ENCODE measurements at regions not wholly inside any gene's neighbourhood (a gene's known extent, or its start where the extent isn't known, plus 50 kb on each side); places are given as distances from the start of the nearest gene placed in this dataset.
"Not testable (repeated sequence)": the region's sequence is repeated elsewhere in the genome, so short reads cannot be mapped to it uniquely, and the experiment has no call there.

GRCh38 chr2:89874810-89875595, 1183.5 kb downstream of the RPIA start:
- DNase-seq (ENCODE audit: low spot score): not testable (repeated sequence)

- DNase-seq (ENCODE audit: low spot score): not testable (repeated sequence)
Observed at GRCh38 chr2:89876445-89876844, 1185.0 kb downstream of the RPIA start.

- not testable (repeated sequence) for DNase-seq (ENCODE audit: low spot score)
Observed at GRCh38 chr2:89876878-89877277, 1185.4 kb downstream of the RPIA start.

GRCh38 chr2:89882880-89883279, 1191.4 kb downstream of the RPIA start:
- not testable (repeated sequence) for DNase-seq (ENCODE audit: low spot score)

GRCh38 chr2:89883624-89884023, 1192.2 kb downstream of the RPIA start:
- not testable (repeated sequence) for DNase-seq (ENCODE audit: low spot score)

GRCh38 chr2:89885071-89885470, 1193.6 kb downstream of the RPIA start:
- not testable (repeated sequence) for DNase-seq (ENCODE audit: low spot score)

GRCh38 chr2:89888693-89889092, 1197.2 kb downstream of the RPIA start:
- DNase-seq (ENCODE audit: low spot score): not testable (repeated sequence)

GRCh38 chr2:89890185-89890773, 1198.8 kb downstream of the RPIA start:
- DNase-seq (ENCODE audit: low spot score): not testable (repeated sequence)

- not testable (repeated sequence) for DNase-seq (ENCODE audit: low spot score)
Observed at GRCh38 chr2:89894988-89895387, 1203.5 kb downstream of the RPIA start.

- DNase-seq (ENCODE audit: low spot score): not testable (repeated sequence)
Observed at GRCh38 chr2:89895629-89896028, 1204.2 kb downstream of the RPIA start.

GRCh38 chr2:89927018-89927417, 1235.5 kb downstream of the RPIA start:
- not testable (repeated sequence) for DNase-seq (ENCODE audit: low spot score)

- not testable (repeated sequence) for DNase-seq (ENCODE audit: low spot score)
Observed at GRCh38 chr2:89935436-89935835, 1244.0 kb downstream of the RPIA start.

- not testable (repeated sequence) for DNase-seq (ENCODE audit: low spot score)
Observed at GRCh38 chr2:89936011-89936410, 1244.5 kb downstream of the RPIA start.

GRCh38 chr2:89936559-89936958, 1245.1 kb downstream of the RPIA start:
- DNase-seq (ENCODE audit: low spot score): not testable (repeated sequence)

GRCh38 chr2:89938756-89939155, 1247.3 kb downstream of the RPIA start:
- DNase-seq (ENCODE audit: low spot score): not testable (repeated sequence)

- DNase-seq (ENCODE audit: low spot score): not testable (repeated sequence)
Observed at GRCh38 chr2:89944267-89944666, 1252.8 kb downstream of the RPIA start.

GRCh38 chr2:89945004-89945616, 1253.6 kb downstream of the RPIA start:
- not testable (repeated sequence) for DNase-seq (ENCODE audit: low spot score)

GRCh38 chr2:89947208-89947815, 1255.8 kb downstream of the RPIA start:
- not testable (repeated sequence) for DNase-seq (ENCODE audit: low spot score)

- DNase-seq (ENCODE audit: low spot score): not testable (repeated sequence)
Observed at GRCh38 chr2:89948102-89948501, 1256.6 kb downstream of the RPIA start.

GRCh38 chr2:89950807-89951206, 1259.3 kb downstream of the RPIA start:
- not testable (repeated sequence) for DNase-seq (ENCODE audit: low spot score)

GRCh38 chr2:89957236-89957635, 1265.8 kb downstream of the RPIA start:
- DNase-seq (ENCODE audit: low spot score): not testable (repeated sequence)

- DNase-seq (ENCODE audit: low spot score): not testable (repeated sequence)
Observed at GRCh38 chr2:89959729-89960378, 1268.4 kb downstream of the RPIA start.

All from D341Med (cell line).